Type B pancreatic cell (in vitro differentiated cells): ENCODE measurements at regions not wholly inside any gene's neighbourhood (a gene's known extent, or its start where the extent isn't known, plus 50 kb on each side); places are given as distances from the start of the nearest gene placed in this dataset.

Experiments
- DNase-seq: peaks from one replicate; pipeline ENCODE4 v3.0.0; 2021; ENCODE audit warnings: mixed read lengths; ENCODE audit not compliant: unreplicated experiment; ENCODE audit errors: extremely low spot score
- H3K27ac Mint-ChIP-seq: 2 replicates; pipeline ENCODE4 v1.8.0; 2021; ENCODE audit warnings: mild to moderate bottlenecking, mixed read lengths
- H3K27me3 Mint-ChIP-seq: 2 replicates; pipeline ENCODE4 v1.8.0; 2021; ENCODE audit warnings: mixed read lengths
- H3K36me3 Mint-ChIP-seq: 2 replicates; pipeline ENCODE4 v1.8.0; 2021; ENCODE audit warnings: mixed read lengths
- H3K4me1 Mint-ChIP-seq: one replicate; pipeline ENCODE4 v1.8.0; 2021; ENCODE audit warnings: mixed read lengths; ENCODE audit not compliant: unreplicated experiment
- H3K4me3 Mint-ChIP-seq: 2 replicates; pipeline ENCODE4 v1.8.0; 2021; ENCODE audit warnings: mild to moderate bottlenecking, mixed read lengths
- H3K9me3 Mint-ChIP-seq: 2 replicates; pipeline ENCODE4 v1.8.0; 2021; ENCODE audit warnings: mixed read lengths
- TF ChIP-seq, protein P1 (sequence below): fragments of 200-600 bp; sonication (generic); conservative IDR thresholded peaks from 2 replicates; pipeline ENCODE4 v1.5.0; 2021; ENCODE audit warnings: antibody characterized with exemption, mild to moderate bottlenecking

DNA sequence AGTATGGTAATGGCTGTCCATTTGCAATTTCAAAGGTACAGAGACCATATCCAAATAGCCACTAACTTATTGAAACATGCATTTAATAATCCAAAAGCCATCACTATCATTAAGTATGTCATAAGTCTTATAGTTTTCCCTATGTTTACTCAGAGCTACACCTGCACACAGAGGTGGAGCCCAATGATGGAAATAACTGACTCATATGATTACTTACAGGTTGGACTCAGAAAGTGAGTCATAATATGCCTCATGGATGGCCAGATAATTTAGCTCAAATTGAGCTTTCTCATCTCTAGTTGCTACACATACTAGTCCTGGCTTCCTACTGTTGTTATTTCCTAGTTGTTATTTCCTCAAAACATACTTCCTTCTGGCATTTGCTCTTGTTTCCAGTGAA lies 104.4 kb upstream of the KHDRBS2 start:
- no peak for DNase-seq
- no peaks in the 10 kb centered on the region for H3K27me3 Mint-ChIP-seq
- H3K9me3 Mint-ChIP-seq = no peaks in the 10 kb centered on the region
- no peaks in the 10 kb centered on the region for H3K36me3 Mint-ChIP-seq
- TF ChIP-seq, protein P1, sequence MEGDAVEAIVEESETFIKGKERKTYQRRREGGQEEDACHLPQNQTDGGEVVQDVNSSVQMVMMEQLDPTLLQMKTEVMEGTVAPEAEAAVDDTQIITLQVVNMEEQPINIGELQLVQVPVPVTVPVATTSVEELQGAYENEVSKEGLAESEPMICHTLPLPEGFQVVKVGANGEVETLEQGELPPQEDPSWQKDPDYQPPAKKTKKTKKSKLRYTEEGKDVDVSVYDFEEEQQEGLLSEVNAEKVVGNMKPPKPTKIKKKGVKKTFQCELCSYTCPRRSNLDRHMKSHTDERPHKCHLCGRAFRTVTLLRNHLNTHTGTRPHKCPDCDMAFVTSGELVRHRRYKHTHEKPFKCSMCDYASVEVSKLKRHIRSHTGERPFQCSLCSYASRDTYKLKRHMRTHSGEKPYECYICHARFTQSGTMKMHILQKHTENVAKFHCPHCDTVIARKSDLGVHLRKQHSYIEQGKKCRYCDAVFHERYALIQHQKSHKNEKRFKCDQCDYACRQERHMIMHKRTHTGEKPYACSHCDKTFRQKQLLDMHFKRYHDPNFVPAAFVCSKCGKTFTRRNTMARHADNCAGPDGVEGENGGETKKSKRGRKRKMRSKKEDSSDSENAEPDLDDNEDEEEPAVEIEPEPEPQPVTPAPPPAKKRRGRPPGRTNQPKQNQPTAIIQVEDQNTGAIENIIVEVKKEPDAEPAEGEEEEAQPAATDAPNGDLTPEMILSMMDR = no peak
- H3K4me3 Mint-ChIP-seq = no peak overlapping the region
- no peak overlapping the region for H3K27ac Mint-ChIP-seq
- H3K4me1 Mint-ChIP-seq = no peaks in the 10 kb centered on the region

DNA sequence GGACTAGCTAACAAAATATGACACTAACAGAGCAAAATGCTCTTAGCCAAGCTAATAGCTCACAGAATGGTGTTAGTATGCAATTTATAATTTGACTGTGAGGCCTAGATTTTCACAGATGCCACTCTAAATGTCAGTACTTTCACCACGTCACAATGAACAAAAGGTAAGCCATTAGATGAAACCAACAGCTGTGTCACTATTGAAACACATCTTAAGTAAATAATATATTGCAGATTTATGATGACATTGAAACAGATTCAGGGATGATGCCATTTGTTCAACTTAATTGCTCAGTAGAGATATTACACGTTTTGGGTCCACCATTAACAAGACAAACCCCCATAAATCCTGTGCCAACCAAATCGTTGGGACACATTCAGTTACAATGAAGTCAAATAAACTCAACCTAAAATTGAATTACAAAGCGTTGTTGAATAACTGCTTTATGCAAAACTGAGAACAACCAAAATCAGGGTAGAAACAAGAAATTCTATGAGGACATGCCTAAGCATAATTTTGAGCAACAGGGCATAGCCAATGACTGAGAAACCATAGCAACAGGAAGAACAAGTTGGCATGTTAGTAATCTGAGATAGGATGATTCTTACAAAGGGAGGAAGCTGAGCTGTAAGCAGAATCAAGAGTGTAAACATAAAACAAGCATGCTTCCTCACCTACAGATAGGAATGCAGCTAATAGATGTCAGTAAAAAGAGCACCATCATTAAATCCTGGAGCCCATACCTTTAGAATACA lies 85.6 kb upstream of the KHDRBS2 start:
- Mint-ChIP-seq H3K27ac (no peak overlapping the region), H3K9me3 (no peaks in the 10 kb centered on the region), H3K4me3 (no peak overlapping the region), H3K36me3 (no peaks in the 10 kb centered on the region), H3K4me1 (no peaks in the 10 kb centered on the region), H3K27me3 (no peaks in the 10 kb centered on the region)
- no peak for DNase-seq
- TF ChIP-seq, protein P1 = no peak

DNA sequence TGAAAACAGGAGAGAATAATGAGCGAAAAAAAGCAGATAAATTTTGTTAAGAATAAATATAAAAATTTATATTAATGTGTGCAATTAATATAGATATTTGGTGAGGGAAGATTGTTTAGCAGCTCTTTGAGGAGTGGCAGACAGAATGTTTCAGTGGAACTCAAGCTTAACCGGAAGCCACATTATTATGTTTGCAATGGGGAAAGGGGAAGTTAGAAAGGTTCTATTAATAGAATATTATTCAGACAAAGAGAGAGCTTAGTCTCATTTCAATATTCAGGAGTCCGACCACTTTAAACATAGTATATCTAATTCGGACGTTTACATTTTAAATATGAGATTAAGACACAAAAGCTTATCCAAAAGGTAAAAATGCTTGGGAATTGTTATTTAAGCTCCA lies 81.6 kb upstream of the KHDRBS2 start:
- no peak for DNase-seq
- Mint-ChIP-seq H3K4me3 (no peak overlapping the region), H3K36me3 (no peaks in the 10 kb centered on the region), H3K27me3 (no peaks in the 10 kb centered on the region), H3K27ac (no peak overlapping the region), H3K9me3 (no peaks in the 10 kb centered on the region), H3K4me1 (no peaks in the 10 kb centered on the region)
- TF ChIP-seq, protein P1 = no peak

DNA sequence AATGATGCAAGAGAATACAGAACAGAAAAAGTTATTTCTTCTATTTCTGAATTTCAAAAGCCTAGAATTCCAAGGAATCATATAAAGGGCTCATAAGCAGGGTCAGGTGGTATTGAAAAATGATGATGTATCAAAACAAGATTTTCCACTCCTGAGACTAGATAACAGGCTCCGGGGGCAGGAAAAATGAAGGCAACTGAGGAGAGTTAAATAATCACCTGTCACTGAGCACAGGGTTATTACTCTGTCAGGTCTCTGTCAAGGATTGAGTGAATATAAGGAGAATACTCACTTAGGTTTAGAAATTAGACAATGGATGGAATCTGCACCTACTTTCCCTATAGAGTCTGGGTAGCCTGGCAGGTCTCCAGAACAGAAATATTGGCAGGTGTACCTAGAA lies 76.1 kb upstream of the KHDRBS2 start:
- no peak overlapping the region for H3K4me3 Mint-ChIP-seq
- H3K4me1 Mint-ChIP-seq = no peaks in the 10 kb centered on the region
- DNase-seq = no peak
- H3K9me3 Mint-ChIP-seq = no peaks in the 10 kb centered on the region
- H3K27me3 Mint-ChIP-seq = no peaks in the 10 kb centered on the region
- no peak overlapping the region for H3K27ac Mint-ChIP-seq
- TF ChIP-seq, protein P1 = no peak
- H3K36me3 Mint-ChIP-seq = no peaks in the 10 kb centered on the region

DNA sequence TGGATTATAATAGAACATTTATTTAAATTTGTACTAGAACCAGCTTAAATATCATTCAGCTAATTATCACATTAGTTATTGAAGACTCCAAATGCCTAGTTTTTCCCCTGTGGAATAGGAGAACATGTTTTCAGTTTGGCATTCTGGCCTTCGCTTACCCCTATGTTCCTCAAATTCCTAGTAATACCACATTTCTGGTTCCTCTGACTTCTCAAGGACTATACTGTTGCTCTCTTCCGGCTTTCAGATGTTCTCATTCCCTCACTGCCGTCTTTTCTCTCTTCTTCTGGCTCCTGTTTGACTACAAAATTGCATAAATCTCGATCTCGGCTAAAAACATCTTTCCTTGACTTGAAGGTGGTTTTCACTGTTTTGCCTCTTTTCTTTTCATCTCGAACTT lies 71.8 kb upstream of the KHDRBS2 start:
- H3K36me3 Mint-ChIP-seq = no peaks in the 10 kb centered on the region
- H3K4me1 Mint-ChIP-seq = no peaks in the 10 kb centered on the region
- H3K27me3 Mint-ChIP-seq = no peaks in the 10 kb centered on the region
- no peak for DNase-seq
- H3K4me3 Mint-ChIP-seq = no peak overlapping the region
- TF ChIP-seq, protein P1 = no peak
- no peak overlapping the region for H3K27ac Mint-ChIP-seq
- H3K9me3 Mint-ChIP-seq = no peaks in the 10 kb centered on the region
